Astrocyte (in vitro differentiated cells and primary cell): ENCODE measurements at regions not wholly inside any gene's neighbourhood (a gene's known extent, or its start where the extent isn't known, plus 50 kb on each side); places are given as distances from the start of the nearest gene placed in this dataset.

Experiments
- CTCF ChIP-seq: IDR thresholded peaks from 2 replicates; pipeline ENCODE4 v1.5.1; 2011; ENCODE audit warnings: low read depth, mild to moderate bottlenecking, inconsistent platforms, low read length, moderate library complexity; ENCODE audit not compliant: insufficient read depth
- EZH2 ChIP-seq: IDR thresholded peaks from 2 replicates; pipeline ENCODE4 v1.6.1; 2012; ENCODE audit warnings: mild to moderate bottlenecking, low read length, inconsistent platforms; ENCODE audit not compliant: insufficient read depth

- TF ChIP-seq CTCF (no peak), EZH2 (no peak)
These were observed 87.1 kb downstream of the KPNA2 start for GRCh38 chr17:68122587-68122986.
